GM21423 (cell line): ENCODE measurements at regions not wholly inside any gene's neighbourhood (a gene's known extent, or its start where the extent isn't known, plus 50 kb on each side); places are given as distances from the start of the nearest gene placed in this dataset.

ENCODE experiments used
- ATAC-seq: cut with Tn5 transposase; IDR thresholded peaks from one replicate; pipeline ENCODE4 v1.9.1; 2021; ENCODE audit warnings: mild to moderate bottlenecking, moderate library complexity; ENCODE audit not compliant: unreplicated experiment

DNA sequence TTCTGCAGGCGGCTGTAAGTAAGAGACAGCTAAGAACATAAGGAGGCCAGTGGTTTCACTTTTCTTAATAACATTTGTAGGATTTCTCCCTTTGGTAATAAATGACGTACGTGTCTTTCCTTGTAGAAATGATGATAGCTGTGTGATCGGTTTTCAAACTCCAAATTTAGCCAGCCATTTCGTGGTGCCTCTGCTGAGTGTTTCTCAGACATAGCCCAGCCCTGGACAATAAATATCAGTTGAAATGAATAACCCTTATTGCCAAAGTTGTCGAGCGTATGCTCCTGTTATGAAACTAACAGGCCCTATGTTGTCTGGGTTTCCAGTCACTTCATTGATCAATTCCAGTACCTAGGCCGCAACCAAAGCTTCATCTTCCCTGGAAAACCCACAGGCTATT lies 75.0 kb upstream of the MSX2 start:
- ATAC-seq: no peak

DNA sequence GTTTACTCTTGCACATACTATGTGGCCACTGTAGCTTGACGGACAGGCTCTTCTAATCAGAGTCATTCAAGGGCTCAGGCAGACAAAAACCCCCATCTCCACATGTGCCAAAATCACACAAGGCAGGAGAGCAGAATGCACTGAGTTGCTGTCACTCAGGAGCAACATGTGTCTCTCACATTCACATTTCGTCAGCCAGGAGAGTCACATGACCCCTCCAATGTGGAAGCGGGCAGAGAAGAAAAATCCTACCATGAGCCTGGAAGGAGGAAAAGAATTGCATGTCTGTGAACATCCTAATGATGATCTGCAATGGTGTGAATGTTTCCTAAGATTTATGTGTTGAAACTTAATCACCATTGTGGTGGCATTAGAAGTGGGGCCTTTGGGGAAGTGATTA lies 69.9 kb upstream of the MSX2 start:
- no peak for ATAC-seq

DNA sequence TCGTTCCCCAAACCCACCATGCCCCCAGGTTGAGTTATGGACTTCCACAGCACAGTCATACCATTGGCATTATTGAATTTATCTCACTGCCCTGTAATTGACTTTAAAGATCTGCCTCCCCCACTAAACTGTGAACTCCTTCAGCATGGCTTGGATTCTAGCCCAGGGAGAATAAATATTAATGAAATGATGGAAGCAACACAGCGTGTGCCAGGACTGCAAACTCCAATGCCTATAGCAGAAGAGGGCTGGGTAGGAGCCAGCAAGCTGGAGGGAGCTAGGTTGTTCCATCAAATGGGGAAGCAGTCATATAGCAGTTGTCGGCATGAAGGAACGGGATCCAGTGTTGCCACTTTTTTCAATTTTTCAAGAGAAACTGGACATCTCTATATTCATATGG lies 69.0 kb upstream of the MSX2 start:
- ATAC-seq: no peak

DNA sequence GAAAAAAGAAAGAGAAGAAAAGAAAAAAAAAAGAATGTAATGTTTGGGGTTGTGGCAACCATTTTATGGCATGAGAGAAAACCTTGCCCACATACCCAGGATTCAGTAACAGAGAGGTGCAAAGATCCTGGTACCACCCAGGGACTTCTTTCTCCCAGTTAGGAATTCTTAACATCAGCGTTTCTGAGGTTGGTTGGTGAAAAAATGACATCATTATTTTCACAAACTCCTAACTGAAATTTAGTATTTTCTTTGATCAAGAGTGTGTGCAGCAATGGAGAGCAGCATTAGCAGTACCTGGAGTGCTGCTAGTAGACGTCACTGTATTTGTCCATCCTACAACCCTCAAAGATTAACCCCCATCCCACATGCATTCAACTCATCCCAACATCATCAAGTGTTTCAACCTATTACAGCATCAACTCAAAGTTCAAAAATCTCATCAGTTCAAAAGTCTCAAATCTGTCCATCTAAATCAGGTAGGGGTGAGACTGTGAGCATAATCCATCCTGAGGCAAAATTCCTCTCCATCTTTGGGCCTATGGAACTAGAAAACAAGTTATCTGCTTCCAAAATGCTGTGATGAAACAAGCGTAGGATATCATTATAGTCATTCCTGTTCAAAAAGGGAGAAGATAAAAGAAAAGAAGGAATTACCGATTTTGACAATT lies 60.1 kb upstream of the MSX2 start:
- no peak for ATAC-seq

DNA sequence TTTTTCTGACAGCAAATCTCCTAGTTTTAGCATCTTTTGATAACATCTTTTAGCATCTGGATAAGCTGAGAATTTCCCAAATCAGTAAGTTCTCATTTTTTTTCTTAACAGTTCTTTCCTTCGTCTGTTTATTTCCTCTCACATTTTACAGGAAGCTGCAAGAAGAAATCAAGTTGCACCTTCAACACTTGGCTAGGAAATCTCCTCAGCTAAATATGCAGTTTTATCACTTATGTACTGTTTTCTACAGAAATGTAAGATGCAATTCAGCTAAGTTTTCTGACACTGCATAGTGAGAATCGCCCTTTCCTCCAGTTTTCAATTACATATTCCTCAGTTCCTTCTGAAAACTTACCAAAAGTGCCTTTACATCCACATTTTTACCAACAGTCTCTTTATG lies 59.0 kb upstream of the MSX2 start:
- ATAC-seq: no peak

DNA sequence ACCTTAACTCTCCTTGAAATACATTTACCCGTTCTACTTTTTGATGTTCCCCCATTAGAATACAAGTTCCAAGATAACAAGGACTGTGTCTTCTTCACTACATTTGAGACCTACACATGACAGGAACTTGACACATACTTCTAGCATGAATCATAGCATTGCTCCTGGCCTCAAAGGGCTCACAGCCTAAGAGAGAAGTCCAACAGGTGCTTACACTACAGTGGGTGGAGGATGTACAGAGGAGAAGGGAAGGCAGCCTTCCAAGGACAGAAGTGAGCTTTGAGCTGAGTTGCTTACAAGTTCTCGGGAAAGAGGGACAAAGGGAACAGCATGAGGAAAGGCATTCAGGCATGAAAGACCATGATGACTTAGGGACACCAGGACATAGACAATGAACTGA lies 56.9 kb upstream of the MSX2 start:
- ATAC-seq: no peak

DNA sequence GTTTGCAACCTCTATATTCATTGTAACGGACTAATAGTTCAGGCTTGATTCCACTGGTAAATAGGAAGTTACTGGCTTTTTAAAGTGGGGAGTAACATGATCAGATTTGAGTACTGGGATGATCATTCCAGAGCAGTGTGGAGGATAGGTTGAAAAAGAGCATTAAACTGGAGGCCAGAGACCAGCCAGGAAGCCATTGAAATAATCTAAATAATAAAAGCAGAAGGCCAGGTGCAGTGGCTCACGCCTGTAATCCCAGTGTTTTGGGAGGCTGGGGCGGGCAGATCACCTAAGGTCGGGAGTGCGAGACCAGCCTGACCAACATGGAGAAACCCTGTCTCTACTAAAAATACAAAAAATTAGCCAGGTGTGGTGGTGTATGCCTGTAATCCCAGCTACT lies 56.0 kb upstream of the MSX2 start:
- ATAC-seq: no peak
